OCI-M1 (cell line): ENCODE measurements at regions not wholly inside any gene's neighbourhood (a gene's known extent, or its start where the extent isn't known, plus 50 kb on each side); places are given as distances from the start of the nearest gene placed in this dataset.
"Not testable (repeated sequence)": the region's sequence is repeated elsewhere in the genome, so short reads cannot be mapped to it uniquely, and the experiment has no call there.

Experiments used
- DNase-seq: peaks from one replicate; lab custom pipeline; 2025; lab: John Stamatoyannopoulos, UW

- no peak for DNase-seq
These were observed 325.2 kb downstream of the KCNJ3 start for GRCh38 chr2:155023674-155024073.

GRCh38 chr2:155022531-155022930 is 324.0 kb downstream of the KCNJ3 start:
- DNase-seq = no peak

- DNase-seq = no peak
These were observed 323.1 kb downstream of the KCNJ3 start for GRCh38 chr2:155021618-155022017.

- no peak for DNase-seq
These were observed 321.8 kb downstream of the KCNJ3 start for GRCh38 chr2:155020246-155020645.

- DNase-seq = no peak
These were observed 312.4 kb downstream of the KCNJ3 start for GRCh38 chr2:155010925-155011324.

- DNase-seq = no peak
These were observed 296.9 kb downstream of the KCNJ3 start for GRCh38 chr2:154995361-154995760.

- DNase-seq = no peak
These were observed 294.3 kb downstream of the KCNJ3 start for GRCh38 chr2:154992826-154993225.

- peak; percentile 14 for DNase-seq
These were observed 280.2 kb downstream of the KCNJ3 start for GRCh38 chr2:154978710-154979109.

- no peak for DNase-seq
These were observed 279.7 kb downstream of the KCNJ3 start for GRCh38 chr2:154978244-154978643.

GRCh38 chr2:154974041-154974440 is 275.5 kb downstream of the KCNJ3 start:
- DNase-seq = peak; percentile 43

- no peak for DNase-seq
These were observed 265.0 kb downstream of the KCNJ3 start for GRCh38 chr2:154963511-154963910.

GRCh38 chr2:154961676-154962075 is 263.2 kb downstream of the KCNJ3 start:
- DNase-seq = no peak

- no peak for DNase-seq
These were observed 262.5 kb downstream of the KCNJ3 start for GRCh38 chr2:154960802-154961583.

GRCh38 chr2:154952346-154952980 is 254.0 kb downstream of the KCNJ3 start:
- DNase-seq = no peak

GRCh38 chr2:154947416-154947815 is 248.9 kb downstream of the KCNJ3 start:
- DNase-seq = not testable (repeated sequence)

- DNase-seq = no peak
These were observed 247.5 kb downstream of the KCNJ3 start for GRCh38 chr2:154945984-154946383.

- no peak for DNase-seq
These were observed 242.9 kb downstream of the KCNJ3 start for GRCh38 chr2:154941379-154941778.

- no peak for DNase-seq
These were observed 235.7 kb downstream of the KCNJ3 start for GRCh38 chr2:154934213-154934612.

- DNase-seq = no peak
These were observed 226.0 kb downstream of the KCNJ3 start for GRCh38 chr2:154924531-154924930.

GRCh38 chr2:154914561-154914960 is 216.1 kb downstream of the KCNJ3 start:
- peak; percentile 92 for DNase-seq

- no peak for DNase-seq
These were observed 213.7 kb downstream of the KCNJ3 start for GRCh38 chr2:154912215-154912614.

GRCh38 chr2:154911729-154912128 is 213.2 kb downstream of the KCNJ3 start:
- no peak for DNase-seq

GRCh38 chr2:154910701-154911100 is 212.2 kb downstream of the KCNJ3 start:
- no peak for DNase-seq

GRCh38 chr2:154908327-154908726 is 209.8 kb downstream of the KCNJ3 start:
- no peak for DNase-seq
